ENCODE measurements at regions not wholly inside any gene's neighbourhood (a gene's known extent, or its start where the extent isn't known, plus 50 kb on each side); places are given as distances from the start of the nearest gene placed in this dataset.

GRCh38 chr4:127194281-127194680, 438.5 kb upstream of the INTU start:
- H3K27me3 ChIP-seq (ENCODE audit: control insufficient read depth, insufficient read depth, low read length), result no peaks in the 10 kb centered on the region
- H3K27ac ChIP-seq (ENCODE audit: low read depth in 2 of 2, low read length in 2 of 2), result no peak overlapping the region
- H3K9ac ChIP-seq (ENCODE audit: low read length in 3 of 3), result no peak overlapping the region
- TF ChIP-seq, protein P1, sequence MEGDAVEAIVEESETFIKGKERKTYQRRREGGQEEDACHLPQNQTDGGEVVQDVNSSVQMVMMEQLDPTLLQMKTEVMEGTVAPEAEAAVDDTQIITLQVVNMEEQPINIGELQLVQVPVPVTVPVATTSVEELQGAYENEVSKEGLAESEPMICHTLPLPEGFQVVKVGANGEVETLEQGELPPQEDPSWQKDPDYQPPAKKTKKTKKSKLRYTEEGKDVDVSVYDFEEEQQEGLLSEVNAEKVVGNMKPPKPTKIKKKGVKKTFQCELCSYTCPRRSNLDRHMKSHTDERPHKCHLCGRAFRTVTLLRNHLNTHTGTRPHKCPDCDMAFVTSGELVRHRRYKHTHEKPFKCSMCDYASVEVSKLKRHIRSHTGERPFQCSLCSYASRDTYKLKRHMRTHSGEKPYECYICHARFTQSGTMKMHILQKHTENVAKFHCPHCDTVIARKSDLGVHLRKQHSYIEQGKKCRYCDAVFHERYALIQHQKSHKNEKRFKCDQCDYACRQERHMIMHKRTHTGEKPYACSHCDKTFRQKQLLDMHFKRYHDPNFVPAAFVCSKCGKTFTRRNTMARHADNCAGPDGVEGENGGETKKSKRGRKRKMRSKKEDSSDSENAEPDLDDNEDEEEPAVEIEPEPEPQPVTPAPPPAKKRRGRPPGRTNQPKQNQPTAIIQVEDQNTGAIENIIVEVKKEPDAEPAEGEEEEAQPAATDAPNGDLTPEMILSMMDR (IDR thresholded peaks at IDR 0.05; ENCODE audit: borderline replicate concordance, extremely low read depth, insufficient read depth), result no peak
- DNase-seq, result peak in 1 of 5 donors; percentile 27
- no peaks in the 10 kb centered on the region for H3K36me3 ChIP-seq (ENCODE audit: control insufficient read depth in 2 of 3, insufficient read depth in 3 of 3, low read length in 3 of 3)
- no peaks in the 10 kb centered on the region for H3K9me3 ChIP-seq (ENCODE audit: control insufficient read depth in 2 of 3, insufficient read depth in 1 of 3, low read length in 3 of 3)
- intact Hi-C loops (cut with DNase I), result no loop called here
- H3K4me3 ChIP-seq (ENCODE audit: low read length in 3 of 3), result no peak overlapping the region
- FAIRE-seq, result no peak
- H3K4me1 ChIP-seq (ENCODE audit: control insufficient read depth in 2 of 3, insufficient read depth in 2 of 3, low read depth in 1 of 3, low read length in 3 of 3), result no peaks in the 10 kb centered on the region

- DNase-seq, result peak in 1 of 5 donors; percentile 58
- no peak for FAIRE-seq
Measured at GRCh38 chr4:127196655-127197352, 436.0 kb upstream of the INTU start.

DNA sequence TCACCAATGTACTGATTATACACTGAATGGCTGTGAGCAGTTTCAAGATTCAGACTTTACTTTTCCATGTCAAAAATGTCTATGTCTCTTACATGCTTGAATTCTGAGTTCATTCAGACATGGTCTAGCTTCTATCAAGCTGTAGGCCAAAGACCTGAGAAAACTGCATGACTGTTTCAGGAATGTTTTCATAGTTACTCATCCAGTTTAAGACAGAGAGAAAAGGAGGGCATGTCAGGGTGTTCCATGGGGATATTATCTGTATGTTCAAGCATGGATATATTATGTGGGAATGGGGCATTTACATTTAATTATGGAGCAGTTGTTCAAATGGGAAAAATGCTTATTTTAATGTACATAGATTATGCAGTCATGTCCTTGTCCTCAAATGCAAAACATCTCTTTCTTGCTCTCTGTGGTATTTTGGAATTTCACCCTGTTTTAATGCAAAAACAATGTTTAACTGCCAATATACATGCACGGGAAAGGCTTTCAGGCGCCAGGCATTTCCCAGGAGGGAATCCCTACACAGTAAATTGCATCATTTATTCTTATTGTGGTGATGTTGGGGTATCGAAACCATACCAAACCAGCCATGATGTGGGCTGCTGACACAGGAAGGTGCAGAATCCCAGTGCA, 429.1 kb upstream of the INTU start:
- H3K27me3 ChIP-seq (ENCODE audit: control insufficient read depth, insufficient read depth, low read length), result no peaks in the 10 kb centered on the region
- no peak overlapping the region for H3K4me3 ChIP-seq (ENCODE audit: low read length in 3 of 3)
- no peak overlapping the region for H3K27ac ChIP-seq (ENCODE audit: low read depth in 2 of 2, low read length in 2 of 2)
- DNase-seq, result no peak
- TF ChIP-seq, protein P1 (IDR thresholded peaks at IDR 0.05; ENCODE audit: borderline replicate concordance, extremely low read depth, insufficient read depth), result no peak
- H3K4me1 ChIP-seq (ENCODE audit: control insufficient read depth in 2 of 3, insufficient read depth in 2 of 3, low read depth in 1 of 3, low read length in 3 of 3), result no peaks in the 10 kb centered on the region
- H3K9ac ChIP-seq (ENCODE audit: low read length in 3 of 3), result no peak overlapping the region
- intact Hi-C loops (cut with DNase I), result no loop called here
- H3K9me3 ChIP-seq (ENCODE audit: control insufficient read depth in 2 of 3, insufficient read depth in 1 of 3, low read length in 3 of 3), result peaks cover 0 to 3% (median 0%) of the 10 kb centered on the region in 3 donors
- H3K36me3 ChIP-seq (ENCODE audit: control insufficient read depth in 2 of 3, insufficient read depth in 3 of 3, low read length in 3 of 3), result no peaks in the 10 kb centered on the region
- FAIRE-seq, result no peak

More at GRCh38 chr4:127196655-127197352, 436.0 kb upstream of the INTU start:
- Histone ChIP-seq H3K4me3 (ENCODE audit: low read length in 3 of 3) (no peak overlapping the region), H3K4me1 (ENCODE audit: control insufficient read depth in 2 of 3, insufficient read depth in 2 of 3, low read depth in 1 of 3, low read length in 3 of 3) (no peaks in the 10 kb centered on the region), H3K27me3 (ENCODE audit: control insufficient read depth, insufficient read depth, low read length) (no peaks in the 10 kb centered on the region), H3K9ac (ENCODE audit: low read length in 3 of 3) (no peak overlapping the region), H3K27ac (ENCODE audit: low read depth in 2 of 2, low read length in 2 of 2) (no peak overlapping the region), H3K36me3 (ENCODE audit: control insufficient read depth in 2 of 3, insufficient read depth in 3 of 3, low read length in 3 of 3) (no peaks in the 10 kb centered on the region), H3K9me3 (ENCODE audit: control insufficient read depth in 2 of 3, insufficient read depth in 1 of 3, low read length in 3 of 3) (peaks cover 0 to 3% (median 0%) of the 10 kb centered on the region in 3 donors)
- TF ChIP-seq, protein P1 (IDR thresholded peaks at IDR 0.05; ENCODE audit: borderline replicate concordance, extremely low read depth, insufficient read depth), result no peak
- intact Hi-C loops (cut with DNase I), result no loop called here

Data from kidney (tissue), 13 donors.